HCT116 (cell line): ENCODE measurements at regions not wholly inside any gene's neighbourhood (a gene's known extent, or its start where the extent isn't known, plus 50 kb on each side); places are given as distances from the start of the nearest gene placed in this dataset.

Experiments used
- ATAC-seq: fragments of 200-7000 bp; cut with Tn5 transposase; 2 replicates; pipeline ENCODE4 v1.9.1; 2020; ENCODE audit warnings: mild to moderate bottlenecking, moderate library complexity
- BruUV-seq: library from RNA; stranded (reverse); fragments of 400-500 nt; replicated peaks from 2 replicates; lab custom pipeline; 2021; lab: Mats Ljungman, UMichigan
- CTCF ChIA-PET: fragments of 300-600 bp; sonication (Branson Sonifier 250); formaldehyde crosslinking; loops from one replicate; lab custom pipeline; 2021; ENCODE audit warnings: antibody characterized with exemption; lab: Charles Lee
- POLR2A ChIA-PET: fragments of 300-600, 350-600 bp; sonication (Branson Sonifier 250); formaldehyde crosslinking; loops from one replicate; lab custom pipeline; 2021; ENCODE audit warnings: antibody characterized with exemption; lab: Charles Lee
- RAD21 ChIA-PET, 2 experiments: fragments of 300-600 bp; sonication (Branson Sonifier 250); formaldehyde crosslinking; loops; one replicate each; lab custom pipeline; 2023; ENCODE audit warnings: low total read pairs in 2 of 2; ENCODE audit not compliant: uncharacterized antibody in 2 of 2, unreplicated experiment in 2 of 2, low non-redundant PET in 1 of 2; lab: Charles Lee
- DNase-seq: peaks from one replicate; pipeline ENCODE4 v3.0.0-alpha.2; 2010; ENCODE audit warnings: low read depth, low spot score
- H2AFZ ChIP-seq: fragments of 200-600 bp; shearing (Covaris generic), sonication (generic); 2 replicates; pipeline ENCODE4 v1.6.1; 2017; ENCODE audit warnings: low read depth, mixed run types, mixed read lengths, antibody characterized with exemption, low read length; ENCODE audit not compliant: poor library complexity, severe bottlenecking
- H3K27ac ChIP-seq: 2 replicates; pipeline ENCODE4 v1.5.1; 2012; ENCODE audit warnings: low read depth, low read length
- H3K27me3 ChIP-seq: fragments of 200-600 bp; sonication (generic); 2 replicates; pipeline ENCODE4 v1.6.1; 2016; ENCODE audit warnings: mixed run types, low read length, mixed read lengths; ENCODE audit not compliant: insufficient read depth
- H3K36me3 ChIP-seq, 2 experiments: fragments of 200-500 bp in 1 of 2; fragments of 200-600 bp in 1 of 2; sonication (Bioruptor generic) in 1 of 2; sonication (generic) in 1 of 2; 2 replicates each; pipeline versions ENCODE4 v1.5.1 to v1.6.1; 2014 to 2016; ENCODE audit warnings: low read length in 2 of 2, inconsistent platforms in 1 of 2, mixed read lengths in 1 of 2, mixed run types in 1 of 2; ENCODE audit not compliant: insufficient read depth in 2 of 2, control insufficient read depth in 1 of 2
- H3K4me1 ChIP-seq, 2 experiments: fragments of 200-600 bp in 1 of 2; sonication (generic) in 1 of 2; 2 replicates each; pipeline versions ENCODE4 v1.5.1 to v1.6.1; 2012 to 2017; ENCODE audit warnings: low read length in 2 of 2, inconsistent platforms in 1 of 2, mild to moderate bottlenecking in 1 of 2, mixed read lengths in 1 of 2, mixed run types in 1 of 2, moderate library complexity in 1 of 2; ENCODE audit not compliant: insufficient read depth in 2 of 2, control insufficient read depth in 1 of 2
- H3K4me2 ChIP-seq: fragments of 200-600 bp; sonication (generic); 2 replicates; pipeline ENCODE4 v1.6.1; 2017; ENCODE audit warnings: mixed run types, low read length, mixed read lengths
- H3K4me3 ChIP-seq, 2 experiments: fragments of 200-600 bp in 1 of 2; sonication (generic) in 1 of 2; replicated peaks in 1 of 2; 2 replicates each; pipeline ENCODE4 v1.5.1; 2011 to 2016; ENCODE audit warnings: low read length in 2 of 2, control low read depth in 1 of 2, low read depth in 1 of 2, mild to moderate bottlenecking in 1 of 2, mixed read lengths in 1 of 2, mixed run types in 1 of 2
- H3K79me2 ChIP-seq: fragments of 200-600 bp; sonication (generic); 2 replicates; pipeline ENCODE4 v1.6.1; 2017; ENCODE audit warnings: mild to moderate bottlenecking, mixed run types, low read length, moderate library complexity, mixed read lengths; ENCODE audit not compliant: insufficient read depth
- H3K9ac ChIP-seq: fragments of 200-600 bp; sonication (generic); 2 replicates; pipeline ENCODE4 v1.6.1; 2016; ENCODE audit warnings: low read length, mixed read lengths
- H3K9me2 ChIP-seq: fragments of 200-600 bp; sonication (generic), shearing (Covaris generic); 2 replicates; pipeline ENCODE4 v1.6.1; 2017; ENCODE audit warnings: mixed run types, mild to moderate bottlenecking, moderate library complexity; ENCODE audit not compliant: insufficient read depth
- H3K9me3 ChIP-seq, 2 experiments: fragments of 200-500 bp in 1 of 2; fragments of 200-600 bp in 1 of 2; sonication (Bioruptor generic) in 1 of 2; sonication (generic) in 1 of 2; 2 replicates each; pipeline ENCODE4 v1.6.1; 2014 to 2017; ENCODE audit warnings: low read length in 2 of 2, mixed read lengths in 2 of 2, inconsistent platforms in 1 of 2, low read depth in 1 of 2, mild to moderate bottlenecking in 1 of 2, mixed run types in 1 of 2, moderate library complexity in 1 of 2; ENCODE audit not compliant: control insufficient read depth in 1 of 2, insufficient read depth in 1 of 2
- H4K20me1 ChIP-seq: fragments of 200-600 bp; sonication (generic), shearing (Covaris generic); 2 replicates; pipeline ENCODE4 v1.6.1; 2017; ENCODE audit warnings: mixed run types, mild to moderate bottlenecking, moderate library complexity; ENCODE audit not compliant: insufficient read depth
- CBX3 ChIP-seq: IDR thresholded peaks from 2 replicates; pipeline ENCODE4 v1.6.1; 2012; ENCODE audit warnings: low read depth
- CEBPB ChIP-seq: IDR thresholded peaks from 2 replicates; pipeline ENCODE4 v1.6.1; 2012; ENCODE audit warnings: low read depth
- EGR1 ChIP-seq: IDR thresholded peaks from 2 replicates; pipeline ENCODE4 v1.6.1; 2012; ENCODE audit warnings: low read depth
- EZH2 ChIP-seq: fragments of 200-600 bp; sonication (generic); IDR thresholded peaks from 2 replicates; pipeline ENCODE4 v1.6.1; 2017; ENCODE audit warnings: antibody characterized with exemption, mixed run types
- EZH2phosphoT487 ChIP-seq: fragments of 200-600 bp; IDR thresholded peaks from 2 replicates; pipeline ENCODE4 v1.6.1; 2018; ENCODE audit warnings: antibody characterized with exemption, borderline replicate concordance
- FOSL1 ChIP-seq: IDR thresholded peaks from 2 replicates; pipeline ENCODE4 v1.6.1; 2012; ENCODE audit warnings: low read depth
- POLR2A ChIP-seq: IDR thresholded peaks from 2 replicates; pipeline ENCODE4 v1.7.0; 2011; ENCODE audit warnings: borderline replicate concordance; ENCODE audit not compliant: insufficient read depth, insufficient read length; ENCODE audit errors: extremely low read depth
- POLR2AphosphoS5 ChIP-seq: IDR thresholded peaks from 2 replicates; pipeline ENCODE4 v1.6.1; 2011; ENCODE audit warnings: mild to moderate bottlenecking, low read depth, low read length, moderate library complexity
- RAD21 ChIP-seq: IDR thresholded peaks from 2 replicates; pipeline ENCODE4 v1.6.1; 2012; ENCODE audit warnings: low read depth, mild to moderate bottlenecking
- SIN3A ChIP-seq: IDR thresholded peaks from 2 replicates; pipeline ENCODE4 v1.6.1; 2012; ENCODE audit warnings: low read depth
- SP1 ChIP-seq: IDR thresholded peaks from 2 replicates; pipeline ENCODE4 v1.6.1; 2012; ENCODE audit warnings: low read depth
- SRF ChIP-seq: IDR thresholded peaks from 2 replicates; pipeline ENCODE4 v1.6.1; 2012; ENCODE audit warnings: low read depth
- TCF7L2 ChIP-seq: IDR thresholded peaks from 2 replicates; pipeline ENCODE4 v1.7.0; 2011; ENCODE audit warnings: borderline replicate concordance, inconsistent platforms; ENCODE audit not compliant: insufficient read depth, insufficient read length; ENCODE audit errors: extremely low read depth
- YY1 ChIP-seq: IDR thresholded peaks from 2 replicates; pipeline ENCODE4 v1.6.1; 2011; ENCODE audit warnings: low read length, low read depth, moderate library complexity, mild to moderate bottlenecking; ENCODE audit not compliant: insufficient replicate concordance; ENCODE audit errors: extremely low read depth
- ZNF274 ChIP-seq: fragments of 200-500 bp; sonication (Bioruptor generic); IDR thresholded peaks from 2 replicates; pipeline ENCODE4 v1.6.1; 2014; ENCODE audit warnings: mild to moderate bottlenecking, low read depth, low read length, inconsistent platforms
- intact Hi-C: fragments of 100-400 bp; cut with micrococcal nuclease; formaldehyde crosslinking; loops from 2 replicates; pipeline ENCODE4 v1.10.0; 2022
- TF ChIP-seq, protein P1 (sequence below), 3 experiments: fragments of 200-600 bp in 1 of 3; sonication (generic) in 1 of 3; IDR thresholded peaks in 2 of 3; conservative IDR thresholded peaks in 1 of 3; 2 replicates each; pipeline ENCODE4 v1.5.1; 2012 to 2017; ENCODE audit warnings: low read depth in 2 of 3, low read length in 2 of 3, antibody characterized with exemption in 1 of 3, borderline replicate concordance in 1 of 3, control low read depth in 1 of 3, mild to moderate bottlenecking in 1 of 3, mixed read lengths in 1 of 3, mixed run types in 1 of 3, moderate library complexity in 1 of 3; ENCODE audit not compliant: insufficient read depth in 1 of 3
- TF ChIP-seq, protein P2 (sequence below): IDR thresholded peaks from 2 replicates; pipeline ENCODE4 v1.6.1; 2012

DNA sequence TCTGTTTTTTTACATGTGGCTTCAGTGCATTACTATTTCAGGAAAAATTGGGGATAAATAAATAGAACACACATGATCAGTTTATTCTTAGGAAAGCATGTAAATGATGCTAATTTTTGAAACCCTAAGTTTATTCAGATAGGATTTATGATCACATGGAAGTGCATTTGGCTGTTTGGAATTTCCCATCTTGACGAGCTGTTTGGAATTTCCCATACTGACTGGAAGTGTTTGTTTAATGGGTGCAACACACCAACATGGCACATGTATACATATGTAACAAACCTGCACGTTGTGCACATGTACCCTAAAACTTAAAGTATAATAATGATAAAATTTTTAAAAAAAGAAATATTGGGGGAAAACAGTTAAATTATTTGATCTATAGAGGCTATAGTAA, 79.5 kb downstream of the COL6A6 start:
- no peak overlapping the region for H3K4me3 ChIP-seq
- no peaks in the 10 kb centered on the region for H3K9me2 ChIP-seq
- H4K20me1 ChIP-seq: no peaks in the 10 kb centered on the region
- H3K4me2 ChIP-seq: no peak overlapping the region
- no peak for ATAC-seq
- H3K79me2 ChIP-seq: no peaks in the 10 kb centered on the region
- H3K36me3 ChIP-seq: no peaks in the 10 kb centered on the region
- no TSS peak for BruUV-seq
- RAD21 ChIA-PET: no interaction called here
- no peak for TF ChIP-seq EZH2
- TF ChIP-seq, protein P1, sequence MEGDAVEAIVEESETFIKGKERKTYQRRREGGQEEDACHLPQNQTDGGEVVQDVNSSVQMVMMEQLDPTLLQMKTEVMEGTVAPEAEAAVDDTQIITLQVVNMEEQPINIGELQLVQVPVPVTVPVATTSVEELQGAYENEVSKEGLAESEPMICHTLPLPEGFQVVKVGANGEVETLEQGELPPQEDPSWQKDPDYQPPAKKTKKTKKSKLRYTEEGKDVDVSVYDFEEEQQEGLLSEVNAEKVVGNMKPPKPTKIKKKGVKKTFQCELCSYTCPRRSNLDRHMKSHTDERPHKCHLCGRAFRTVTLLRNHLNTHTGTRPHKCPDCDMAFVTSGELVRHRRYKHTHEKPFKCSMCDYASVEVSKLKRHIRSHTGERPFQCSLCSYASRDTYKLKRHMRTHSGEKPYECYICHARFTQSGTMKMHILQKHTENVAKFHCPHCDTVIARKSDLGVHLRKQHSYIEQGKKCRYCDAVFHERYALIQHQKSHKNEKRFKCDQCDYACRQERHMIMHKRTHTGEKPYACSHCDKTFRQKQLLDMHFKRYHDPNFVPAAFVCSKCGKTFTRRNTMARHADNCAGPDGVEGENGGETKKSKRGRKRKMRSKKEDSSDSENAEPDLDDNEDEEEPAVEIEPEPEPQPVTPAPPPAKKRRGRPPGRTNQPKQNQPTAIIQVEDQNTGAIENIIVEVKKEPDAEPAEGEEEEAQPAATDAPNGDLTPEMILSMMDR (IDR thresholded peaks at IDR 0.05 in 2 of 3, conservative IDR thresholded peaks at IDR 0.05 in 1 of 3; ENCODE audit: borderline replicate concordance in 1 of 3, insufficient read depth in 1 of 3, low read depth in 2 of 3, low read length in 2 of 3): no peak
- TF ChIP-seq EZH2phosphoT487: no peak
- TF ChIP-seq, protein P2, sequence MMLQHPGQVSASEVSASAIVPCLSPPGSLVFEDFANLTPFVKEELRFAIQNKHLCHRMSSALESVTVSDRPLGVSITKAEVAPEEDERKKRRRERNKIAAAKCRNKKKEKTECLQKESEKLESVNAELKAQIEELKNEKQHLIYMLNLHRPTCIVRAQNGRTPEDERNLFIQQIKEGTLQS: no peak
- no peak for TF ChIP-seq SIN3A
- no peak overlapping the region for H2AFZ ChIP-seq
- no peak overlapping the region for H3K9ac ChIP-seq
- H3K9me3 ChIP-seq: no peaks in the 10 kb centered on the region
- H3K4me1 ChIP-seq: no peaks in the 10 kb centered on the region
- intact Hi-C loops: no loop called here
- no peak for DNase-seq
- CTCF ChIA-PET: no interaction called here
- H3K27ac ChIP-seq: no peak overlapping the region
- H3K27me3 ChIP-seq: peaks cover 28% of the 10 kb centered on the region
- POLR2A ChIA-PET: no interaction called here

GRCh38 chr3:130601442-130601971, 84.5 kb downstream of the COL6A6 start:
- ChIA-PET POLR2A (no interaction called here), RAD21 (no interaction called here), CTCF (no interaction called here)
- H2AFZ ChIP-seq: no peak overlapping the region
- H3K27ac ChIP-seq: no peak overlapping the region
- no peak overlapping the region for H3K4me3 ChIP-seq
- no peaks in the 10 kb centered on the region for H3K9me3 ChIP-seq
- DNase-seq (no peak), ATAC-seq (no peak)
- peaks cover 7% of the 10 kb centered on the region; the same call in 1 of the 2 replicates for H3K27me3 ChIP-seq
- no peak overlapping the region for H3K4me2 ChIP-seq
- H3K9me2 ChIP-seq: no peaks in the 10 kb centered on the region
- no peak overlapping the region for H3K9ac ChIP-seq
- BruUV-seq: no TSS peak
- no peaks in the 10 kb centered on the region for H3K36me3 ChIP-seq
- H3K4me1 ChIP-seq: no peaks in the 10 kb centered on the region
- intact Hi-C loops: no loop called here
- H4K20me1 ChIP-seq: no peaks in the 10 kb centered on the region
- no peaks in the 10 kb centered on the region for H3K79me2 ChIP-seq
- TF ChIP-seq SRF (no peak), EGR1 (no peak), POLR2A (no peak), POLR2AphosphoS5 (no peak), YY1 (no peak), CBX3 (no peak), FOSL1 (no peak), CEBPB (no peak), SIN3A (no peak), ZNF274 (no peak), TCF7L2 (no peak), SP1 (no peak), RAD21 (no peak)
- TF ChIP-seq, protein P2: no peak
- TF ChIP-seq, protein P1 (IDR thresholded peaks at IDR 0.05 in 2 of 3, conservative IDR thresholded peaks at IDR 0.05 in 1 of 3; ENCODE audit: borderline replicate concordance in 1 of 3, insufficient read depth in 1 of 3, low read depth in 2 of 3, low read length in 2 of 3): no peak
